ENCODE measurements at regions not wholly inside any gene's neighbourhood (a gene's known extent, or its start where the extent isn't known, plus 50 kb on each side); places are given as distances from the start of the nearest gene placed in this dataset.
A peak's percentile ranks its signal among the peaks of the same experiment; 100 is the strongest.

GRCh38 chr3:74564560-74564959, 49.9 kb downstream of the CNTN3 start:
- DNase-seq = no peak

DNA sequence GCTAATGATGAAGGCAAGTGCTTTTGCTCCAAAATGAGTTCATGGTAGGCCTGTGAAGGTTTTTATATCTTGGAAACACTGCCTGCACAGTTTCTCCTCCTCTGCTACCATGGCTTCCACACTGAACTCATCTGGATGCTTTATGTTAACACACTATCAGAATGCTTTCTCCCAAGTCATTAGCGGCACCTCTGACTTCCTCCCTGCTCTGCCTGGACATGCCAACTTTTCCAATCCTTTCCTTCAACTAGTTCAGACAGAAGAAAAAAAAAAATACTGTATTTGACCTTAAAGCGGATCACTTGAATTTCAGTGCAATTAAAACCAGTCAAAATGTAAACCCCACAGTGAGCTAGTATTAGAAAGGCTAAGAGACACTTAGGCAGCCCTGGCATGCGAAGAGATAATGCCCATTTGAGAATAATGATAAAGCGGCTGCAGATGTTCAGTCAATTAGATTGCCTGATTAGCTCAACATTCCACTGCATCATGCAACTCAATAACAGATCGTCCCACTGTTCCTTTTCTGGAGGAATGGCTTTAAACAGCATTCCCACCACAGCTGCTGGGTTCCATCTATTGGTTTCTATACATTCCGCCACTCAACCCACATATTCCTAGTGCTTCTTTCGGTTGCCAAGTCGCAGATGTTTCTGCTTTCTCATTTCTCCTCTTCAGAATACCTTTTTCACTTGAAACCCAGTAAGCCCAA, 51.7 kb downstream of the CNTN3 start:
- DNase-seq = peak in 1 of 2 experiments; percentile 49

- peak in 1 of 2 experiments; percentile 21 for DNase-seq
Observed at GRCh38 chr3:74561881-74562280, 52.6 kb downstream of the CNTN3 start.

- DNase-seq = peak; percentile 33 to 78
Observed at GRCh38 chr3:74559261-74559660, 55.2 kb downstream of the CNTN3 start.

GRCh38 chr3:74550686-74551085, 63.8 kb downstream of the CNTN3 start:
- no peak for DNase-seq

GRCh38 chr3:74546426-74546825, 68.0 kb downstream of the CNTN3 start:
- DNase-seq = no peak

DNA sequence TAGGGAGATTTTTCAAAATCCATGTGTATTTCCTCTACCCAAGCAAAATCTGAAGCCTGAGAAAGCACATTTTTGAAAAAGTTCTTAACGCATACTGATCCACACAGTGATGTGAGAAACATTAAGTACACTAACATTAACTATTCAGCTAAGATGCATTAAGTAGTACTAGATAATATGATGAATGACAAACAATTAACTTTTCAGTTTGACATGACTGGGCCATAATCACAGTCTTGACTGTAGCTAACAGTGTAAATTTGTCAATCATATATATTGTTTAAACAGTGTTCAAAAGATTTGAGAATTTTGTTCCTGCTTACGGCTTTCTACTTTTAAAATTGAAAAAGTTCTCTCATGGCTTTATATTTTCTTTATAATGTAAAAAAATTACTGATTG, 72.0 kb downstream of the CNTN3 start:
- DNase-seq = no peak

- DNase-seq = no peak
Observed at GRCh38 chr3:74539876-74540275, 74.6 kb downstream of the CNTN3 start.

DNA sequence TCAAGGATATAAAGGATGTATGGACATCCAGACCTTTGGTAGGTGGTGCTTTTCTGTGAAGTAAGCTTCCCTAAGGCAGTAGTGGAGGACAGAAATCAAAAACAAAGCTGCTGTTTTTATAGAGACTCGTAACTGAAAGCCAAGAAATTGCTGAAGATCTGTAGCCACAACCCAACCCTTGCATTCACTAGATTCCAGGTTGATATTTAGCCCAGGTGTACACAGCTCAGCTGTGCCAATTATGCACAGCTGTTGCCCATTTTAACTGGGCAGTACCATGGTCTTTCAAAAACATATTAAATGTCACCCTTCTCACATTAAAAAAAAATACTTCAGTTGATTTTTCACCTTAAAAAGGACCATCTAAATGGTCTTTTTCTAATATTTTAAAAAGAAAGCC, 75.8 kb downstream of the CNTN3 start:
- DNase-seq = no peak

DNA sequence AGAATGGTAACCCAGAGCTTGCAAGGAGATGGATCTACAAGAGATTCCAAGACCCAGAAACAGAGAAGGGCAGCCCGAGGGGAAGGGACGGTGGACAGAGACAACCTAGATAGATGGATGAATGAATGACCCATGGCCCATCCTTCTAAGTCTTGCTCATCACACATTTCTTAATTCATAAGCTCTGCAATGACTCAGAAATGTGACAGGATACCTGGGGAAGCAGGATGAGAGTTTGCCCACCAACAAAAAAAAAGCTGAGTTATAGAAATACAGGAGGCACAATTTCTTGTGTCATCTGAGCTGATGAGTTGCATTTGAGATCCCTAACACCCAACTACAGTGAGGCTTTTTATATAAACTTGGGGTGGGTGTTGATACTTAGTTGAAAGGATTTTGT, 76.6 kb downstream of the CNTN3 start:
- DNase-seq = no peak

GRCh38 chr3:74537164-74537563, 77.3 kb downstream of the CNTN3 start:
- no peak for DNase-seq

GRCh38 chr3:74535281-74535680, 79.2 kb downstream of the CNTN3 start:
- DNase-seq = no peak

- no peak for DNase-seq
Observed at GRCh38 chr3:74534611-74535010, 79.8 kb downstream of the CNTN3 start.

DNA sequence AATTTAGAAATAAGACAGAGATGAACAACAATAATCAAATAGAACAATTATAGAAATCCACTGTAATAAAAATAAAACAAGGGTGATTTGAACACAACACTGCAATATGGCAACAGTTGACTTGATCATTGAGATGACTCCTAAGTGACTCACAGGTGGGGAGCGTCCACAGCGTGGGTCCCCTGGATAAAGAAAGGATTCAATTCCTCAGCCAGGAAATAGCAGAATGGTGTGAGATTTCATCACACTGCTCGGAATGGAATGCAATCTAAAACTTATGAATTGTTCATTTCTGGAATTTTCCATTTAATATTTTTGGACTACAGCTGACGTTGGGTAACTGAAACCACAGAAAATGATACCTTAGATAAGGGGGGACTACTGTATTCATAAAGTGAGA, 82.0 kb downstream of the CNTN3 start:
- no peak for DNase-seq

DNA sequence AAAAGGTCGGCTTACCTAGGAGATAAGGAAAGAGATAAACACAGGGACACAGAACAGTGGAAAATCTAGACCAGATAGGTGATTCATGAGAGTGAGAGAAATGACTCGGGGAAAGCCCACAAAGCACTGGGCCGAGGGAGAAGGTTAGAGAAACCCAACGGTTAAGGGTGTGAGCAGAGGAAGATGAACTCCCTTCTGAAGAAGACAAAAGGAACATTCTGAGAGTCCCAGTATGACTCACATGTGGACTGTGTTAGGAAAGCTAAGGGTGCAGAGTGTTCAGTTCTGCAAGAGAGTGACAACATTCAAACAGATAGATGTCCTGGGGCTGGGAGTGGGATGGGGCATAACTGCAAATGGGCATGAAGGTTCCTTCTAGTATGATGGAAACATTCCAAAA, 83.0 kb downstream of the CNTN3 start:
- no peak for DNase-seq

GRCh38 chr3:74529145-74529544, 85.3 kb downstream of the CNTN3 start:
- no peak for DNase-seq

DNA sequence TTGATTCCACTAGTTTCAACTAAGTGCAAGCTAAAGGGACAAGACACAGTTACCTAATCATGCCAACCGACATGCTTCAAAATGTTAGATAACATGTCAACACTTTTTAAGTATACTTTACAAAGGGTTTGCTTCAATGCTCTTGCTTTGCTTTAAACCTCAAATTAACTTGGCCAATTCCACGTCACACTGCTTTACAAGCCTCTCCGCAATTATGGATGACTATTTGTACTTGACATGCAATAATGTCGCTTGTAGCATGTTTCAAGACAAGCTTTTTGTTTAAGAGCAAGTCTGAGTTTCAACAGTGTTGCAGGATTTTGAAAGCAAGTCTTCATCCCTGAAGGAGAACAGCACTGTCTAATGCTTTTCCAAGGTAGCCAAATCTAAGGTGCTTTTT, 86.9 kb downstream of the CNTN3 start:
- DNase-seq = no peak

GRCh38 chr3:74523811-74524210, 90.6 kb downstream of the CNTN3 start:
- no peak for DNase-seq

DNA sequence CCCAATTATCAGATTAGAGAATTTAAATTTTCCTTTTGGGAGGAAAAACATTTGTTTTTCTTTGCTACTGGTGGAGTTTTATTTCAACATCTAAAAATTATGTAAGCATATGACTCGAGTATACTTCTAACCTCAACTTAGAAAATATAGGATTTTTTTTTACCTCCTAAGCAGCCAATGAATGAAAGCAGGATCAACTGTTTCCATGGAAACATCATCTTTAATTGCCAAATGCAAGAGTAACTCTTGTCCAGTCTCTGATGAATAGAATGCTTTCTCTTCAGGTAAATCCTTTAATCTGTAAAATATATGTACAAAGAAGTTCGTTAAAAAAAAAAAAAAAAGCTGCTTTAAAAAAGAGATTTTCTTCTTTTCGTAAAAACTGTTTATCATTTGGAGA, 93.6 kb downstream of the CNTN3 start:
- no peak for DNase-seq

GRCh38 chr3:74518610-74519009, 95.8 kb downstream of the CNTN3 start:
- no peak for DNase-seq

DNA sequence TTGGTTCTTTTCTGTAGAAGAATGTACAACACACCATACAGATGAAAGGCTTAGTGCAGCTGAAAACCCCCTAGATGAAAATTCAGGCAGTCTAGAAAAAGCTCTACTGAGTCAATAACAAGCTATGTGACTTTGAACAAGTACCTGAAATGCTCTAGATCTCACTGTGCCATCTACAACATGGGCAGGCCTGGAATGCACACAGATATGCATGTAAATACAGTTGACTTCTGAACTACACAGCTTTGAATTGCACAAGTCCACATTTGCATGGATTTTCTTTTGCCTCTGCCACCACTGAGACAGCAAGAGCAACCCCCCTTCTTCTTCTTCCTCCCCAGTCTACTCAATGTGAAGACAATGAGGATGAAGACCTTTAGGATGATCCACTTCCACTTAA, 98.4 kb downstream of the CNTN3 start:
- DNase-seq = no peak

DNA sequence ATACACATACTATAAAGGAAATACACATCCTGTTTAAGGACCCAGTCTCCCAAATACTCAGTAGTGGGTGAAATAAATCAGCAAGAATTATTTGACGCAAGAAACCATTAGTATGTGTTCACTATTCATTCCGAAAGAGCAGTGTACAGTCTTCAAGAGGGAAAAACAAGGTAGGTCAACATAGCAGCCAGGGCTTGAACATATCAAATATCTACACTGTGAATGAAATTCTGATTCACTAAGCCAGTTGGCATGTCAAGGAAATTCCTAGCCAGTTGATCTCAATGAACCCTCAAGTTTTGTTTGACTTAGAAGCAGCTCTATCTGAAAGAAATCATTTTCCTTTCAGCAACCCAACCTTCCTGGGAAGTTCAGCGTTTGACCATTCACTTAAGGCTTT, 99.0 kb downstream of the CNTN3 start:
- DNase-seq = no peak

- DNase-seq = no peak
Observed at GRCh38 chr3:74511078-74511477, 103.4 kb downstream of the CNTN3 start.

GRCh38 chr3:74510261-74510818, 104.1 kb downstream of the CNTN3 start:
- no peak for DNase-seq

DNA sequence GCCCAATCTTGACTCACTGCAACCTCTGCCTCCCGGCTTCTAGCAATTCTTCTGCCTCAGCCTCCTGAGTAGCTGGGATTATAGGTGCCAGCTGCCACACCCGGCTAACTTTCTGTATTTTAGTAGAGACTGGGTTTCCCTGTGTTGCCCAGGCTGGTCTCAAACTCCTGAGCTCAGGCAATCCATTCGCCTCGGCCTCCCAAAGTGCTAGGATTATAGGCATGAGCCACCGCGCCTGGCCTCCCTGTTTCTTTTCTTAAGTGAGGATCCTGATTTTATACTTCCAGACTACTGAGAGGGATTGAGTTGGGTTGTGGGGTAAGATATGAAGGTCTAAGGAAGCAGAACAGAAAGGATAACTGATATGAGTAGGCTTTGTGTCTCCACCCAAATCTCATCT, 106.8 kb downstream of the CNTN3 start:
- DNase-seq = no peak

Measured in NCI-H2081 (cell line).